Brain pericyte (primary cell): ENCODE measurements at regions not wholly inside any gene's neighbourhood (a gene's known extent, or its start where the extent isn't known, plus 50 kb on each side); places are given as distances from the start of the nearest gene placed in this dataset.
"Not testable (repeated sequence)": the region's sequence is repeated elsewhere in the genome, so short reads cannot be mapped to it uniquely, and the experiment has no call there.

ENCODE experiments used
- DNase-seq: peaks from one replicate; pipeline ENCODE4 v3.0.0-alpha.2; 2012; ENCODE audit warnings: low read depth, low spot score

DNA sequence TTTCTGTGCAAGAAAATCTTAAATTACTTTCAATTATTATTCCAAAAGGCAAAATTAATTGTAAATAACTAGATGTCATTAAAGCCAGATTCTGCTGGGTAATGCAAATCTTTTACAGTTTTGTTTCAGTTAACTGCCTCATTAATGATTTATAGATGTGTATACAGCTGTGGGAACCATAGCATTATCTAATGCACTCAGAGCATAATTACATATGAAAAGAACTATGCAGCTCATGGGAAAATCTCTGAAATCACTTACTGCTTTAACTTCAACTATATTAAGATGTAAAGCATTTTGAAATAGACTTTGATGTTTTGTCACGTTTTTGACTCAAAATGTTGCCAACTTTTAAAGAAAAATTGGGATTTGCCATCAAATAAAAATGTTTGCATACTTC lies 630.3 kb upstream of the KLHL4 start:
- no peak for DNase-seq

GRCh38 chrX:86910027-86910426 lies 607.6 kb upstream of the KLHL4 start:
- DNase-seq: no peak

DNA sequence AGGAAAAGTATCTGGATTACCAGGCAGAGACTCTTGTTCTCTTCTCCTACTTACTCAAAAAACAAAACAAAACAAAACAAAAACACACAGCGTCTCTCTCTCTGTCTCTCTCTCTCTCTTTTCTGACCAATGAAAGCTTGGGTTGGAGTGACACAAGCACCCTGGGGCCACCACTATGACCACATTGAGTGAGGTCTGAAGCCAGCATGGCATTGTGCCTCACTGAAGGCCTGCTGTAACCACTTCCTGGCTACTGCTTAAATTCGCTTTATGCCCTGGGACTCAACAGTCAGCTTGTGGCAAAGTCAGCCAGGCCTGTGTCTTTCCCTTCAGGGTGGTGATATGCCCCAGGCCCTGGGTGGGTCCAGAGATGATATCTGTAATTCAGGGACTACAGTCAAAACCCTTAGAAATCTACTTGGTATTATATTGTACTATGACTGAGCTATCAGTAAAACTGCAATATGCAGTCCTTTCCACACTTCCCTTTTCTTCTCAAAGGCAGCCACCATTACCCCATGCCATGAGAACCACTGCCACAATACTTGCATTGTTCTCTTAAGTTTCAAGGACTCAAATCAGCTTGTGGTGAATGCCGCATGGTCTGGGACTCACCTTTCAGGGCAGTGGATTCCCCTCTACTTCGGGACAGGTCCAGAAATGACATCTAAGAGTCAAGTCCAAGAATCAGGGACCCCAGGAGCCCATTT lies 606.8 kb upstream of the KLHL4 start:
- no peak for DNase-seq

DNA sequence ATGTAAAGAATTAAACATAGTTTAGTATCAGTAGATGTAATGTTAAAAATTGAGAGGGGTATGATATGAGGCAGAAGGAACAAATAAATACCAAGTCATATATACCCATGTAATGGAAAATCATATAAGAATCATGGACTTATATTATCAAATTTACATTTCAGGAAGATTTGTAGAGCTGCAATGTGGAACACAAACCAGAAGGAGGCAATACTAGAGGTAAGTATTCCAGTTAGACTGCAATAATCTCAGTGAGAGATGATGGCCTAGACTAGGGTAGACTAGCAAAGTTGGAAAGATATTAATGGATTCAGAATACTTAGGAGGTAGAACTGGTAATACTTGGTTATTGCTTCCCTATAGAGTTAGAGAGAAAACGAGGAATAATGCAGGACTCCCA lies 603.0 kb upstream of the KLHL4 start:
- no peak for DNase-seq

DNA sequence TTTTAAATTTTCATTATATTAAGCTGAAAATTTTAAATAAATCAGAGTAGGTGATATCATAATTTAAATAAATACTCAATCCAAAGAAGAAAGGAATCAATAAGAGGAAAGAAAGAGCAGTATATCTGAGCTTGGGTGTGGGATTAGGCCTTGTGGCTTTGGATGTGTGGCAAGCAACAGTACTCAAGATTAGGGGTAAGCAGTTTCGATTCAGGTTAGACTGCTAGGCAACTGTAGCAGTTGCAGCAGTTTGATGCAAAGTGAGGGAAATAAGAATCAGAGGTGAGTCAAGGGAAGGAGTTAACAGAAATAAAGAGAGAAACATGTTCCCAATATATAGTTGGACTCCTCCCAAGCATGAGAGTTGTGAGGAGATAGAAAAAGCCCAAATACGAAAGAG lies 599.6 kb upstream of the KLHL4 start:
- DNase-seq: no peak

- DNase-seq: no peak
Observed at GRCh38 chrX:86930419-86930818, 587.2 kb upstream of the KLHL4 start.

DNA sequence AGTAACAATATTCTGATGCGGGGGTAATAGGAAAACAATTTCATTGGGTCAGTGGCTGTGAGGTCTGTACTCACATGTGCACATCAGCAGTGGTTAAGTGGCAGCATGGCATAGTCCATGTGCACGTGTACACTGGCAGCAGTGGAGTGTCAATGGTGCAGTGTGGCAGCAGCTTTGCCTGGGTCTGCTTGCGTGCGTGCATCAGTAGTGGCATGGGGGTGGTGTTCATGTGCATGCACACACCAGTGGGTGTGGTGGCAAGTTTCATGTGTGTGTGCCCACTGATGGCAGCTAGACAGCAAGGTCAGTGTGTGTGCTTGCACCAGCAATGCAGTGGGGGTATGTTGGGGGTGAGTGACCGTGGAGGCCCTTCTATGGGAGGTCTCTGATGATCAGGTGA lies 581.6 kb upstream of the KLHL4 start:
- DNase-seq: no peak

DNA sequence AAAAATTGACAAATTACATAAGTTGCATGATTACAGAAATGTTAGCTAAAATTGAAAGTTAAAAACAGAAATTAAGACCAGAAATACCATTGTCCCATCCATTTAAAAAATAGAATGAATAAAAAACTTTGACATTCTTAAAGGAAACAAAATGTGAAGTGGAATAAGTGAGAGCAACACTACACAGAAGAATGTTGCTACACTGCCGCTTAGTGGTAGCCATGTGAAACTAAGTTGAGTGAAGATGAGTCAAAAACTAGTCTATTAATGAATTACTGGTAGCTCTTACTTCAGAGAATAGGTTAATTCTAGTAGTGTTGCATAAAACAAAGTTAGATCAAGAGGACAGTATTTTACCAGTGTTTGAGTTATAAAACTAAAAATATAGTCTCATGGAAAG lies 571.0 kb upstream of the KLHL4 start:
- DNase-seq: no peak

- no peak for DNase-seq
Observed at GRCh38 chrX:86964321-86964720, 553.3 kb upstream of the KLHL4 start.

DNA sequence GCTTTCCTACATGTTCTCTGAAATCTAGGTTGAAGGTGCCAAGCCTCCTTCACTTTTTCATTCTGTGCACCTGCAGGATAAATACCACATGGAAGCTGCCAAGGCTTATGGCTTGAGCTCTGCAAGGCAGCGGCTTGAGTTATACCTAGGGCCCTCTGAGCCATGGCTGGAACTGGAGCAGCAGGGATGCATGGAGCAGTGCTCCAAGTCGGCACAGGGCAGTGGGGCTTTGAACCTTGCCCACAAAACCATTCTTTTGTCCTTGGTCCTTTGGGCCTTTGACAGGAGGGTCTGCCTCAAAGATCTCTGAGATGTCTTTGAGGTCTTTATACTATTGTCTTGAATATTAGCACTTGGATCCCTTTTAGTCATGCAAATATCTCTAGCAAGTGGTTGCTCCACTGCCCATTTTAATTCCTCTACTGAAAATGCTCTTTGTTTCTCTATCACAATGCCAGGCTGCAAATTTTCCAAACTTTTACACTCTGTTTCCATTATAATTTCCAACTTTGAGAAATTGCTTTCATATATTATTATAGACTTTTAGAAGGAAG lies 536.2 kb upstream of the KLHL4 start:
- no peak for DNase-seq

DNA sequence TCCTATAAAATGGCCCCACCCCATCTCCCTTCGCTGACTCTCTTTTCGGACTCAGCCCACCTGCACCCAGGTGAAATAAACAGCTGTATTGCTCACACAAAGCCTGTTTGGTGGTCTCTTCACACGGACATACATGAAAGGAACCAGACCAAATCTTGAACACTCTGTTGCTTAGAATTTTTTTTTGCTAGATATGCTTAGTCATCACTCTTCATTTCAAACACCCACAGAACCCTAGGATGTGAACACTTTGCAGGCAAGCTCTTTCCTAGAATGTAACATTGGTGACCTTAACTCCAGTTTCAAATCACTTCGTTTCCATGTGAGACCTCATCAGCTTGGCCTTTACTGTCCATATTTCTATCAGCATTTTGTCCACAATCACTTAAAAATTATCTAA lies 530.3 kb upstream of the KLHL4 start:
- not testable (repeated sequence) for DNase-seq

DNA sequence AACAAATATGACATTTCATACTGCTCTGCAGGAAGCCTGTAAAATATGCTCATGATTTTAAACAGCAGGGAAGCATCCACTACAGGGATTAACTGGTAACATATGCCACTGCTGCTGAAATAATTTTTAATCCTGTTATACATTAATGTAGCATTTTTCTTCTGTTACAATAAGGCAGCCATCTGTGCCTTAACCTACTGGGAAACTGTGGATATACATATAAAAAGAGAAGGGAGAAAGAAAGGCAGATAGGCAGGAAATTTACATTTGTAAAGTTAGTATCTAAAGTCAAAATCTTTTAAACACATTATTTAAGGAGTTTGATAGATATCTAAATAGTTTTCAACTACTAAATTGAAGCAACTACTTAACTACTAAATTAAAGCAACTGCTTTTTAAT lies 514.6 kb upstream of the KLHL4 start:
- peak; percentile 0 for DNase-seq

DNA sequence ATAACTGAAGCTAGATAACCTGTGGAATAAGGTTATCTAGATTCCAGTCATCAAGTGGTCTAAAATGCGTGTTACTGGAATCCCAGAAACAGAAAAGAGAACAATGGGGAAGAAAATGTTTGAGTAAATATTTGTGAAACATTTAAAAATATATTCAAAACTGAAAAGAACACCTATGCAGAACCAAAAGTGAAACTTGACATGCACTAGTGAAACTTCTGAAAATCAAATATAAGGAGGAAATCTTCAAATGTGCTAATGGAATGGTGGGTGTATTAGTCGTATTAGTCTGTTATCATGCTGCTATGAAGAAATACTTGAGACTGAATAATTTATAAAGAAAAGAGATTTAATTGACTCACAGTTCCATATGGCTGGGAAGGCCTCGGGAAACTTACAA lies 512.4 kb upstream of the KLHL4 start:
- DNase-seq: no peak

DNA sequence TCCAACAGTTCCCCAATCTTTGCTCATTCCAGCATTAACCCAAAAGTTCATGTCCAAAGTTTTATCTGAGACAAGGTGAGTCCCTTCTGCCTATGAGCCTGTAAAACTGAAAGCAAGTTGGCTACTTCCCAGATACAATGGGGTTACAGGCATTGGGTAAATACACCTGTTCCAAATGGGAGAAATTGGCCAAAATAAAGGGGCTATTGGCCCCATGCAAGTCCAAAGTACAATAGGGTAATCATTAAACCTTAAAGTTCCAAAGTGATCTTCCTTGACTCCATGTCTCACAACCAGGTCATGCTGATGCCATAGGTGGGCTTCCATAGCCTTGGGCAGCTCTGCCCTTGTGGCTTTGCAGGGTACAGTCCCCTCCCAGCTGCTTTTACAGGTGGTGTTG lies 511.7 kb upstream of the KLHL4 start:
- no peak for DNase-seq

GRCh38 chrX:87006561-87006960 lies 511.0 kb upstream of the KLHL4 start:
- no peak for DNase-seq

GRCh38 chrX:87017210-87017609 lies 500.4 kb upstream of the KLHL4 start:
- DNase-seq: no peak

DNA sequence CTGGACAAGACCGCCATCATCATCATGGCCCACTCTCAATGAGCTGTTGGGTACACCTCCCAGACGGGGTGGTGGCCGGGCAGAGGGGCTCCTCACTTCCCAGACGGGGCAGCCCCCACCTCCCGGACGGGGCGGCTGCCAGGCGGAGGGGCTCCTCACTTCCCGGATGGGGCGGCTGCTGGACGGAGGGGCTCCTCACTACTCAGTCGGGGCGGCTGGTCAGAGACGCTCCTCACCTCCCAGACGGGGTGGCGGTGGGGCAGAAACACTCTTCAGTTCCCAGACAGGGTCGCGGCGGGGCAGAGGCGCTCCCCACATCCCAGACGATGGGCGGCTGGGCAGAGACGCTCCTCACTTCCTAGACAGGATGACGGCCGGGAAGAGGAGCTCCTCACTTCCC lies 484.5 kb upstream of the KLHL4 start:
- DNase-seq: not testable (repeated sequence)

- no peak for DNase-seq
Observed at GRCh38 chrX:87045352-87045751, 472.2 kb upstream of the KLHL4 start.

DNA sequence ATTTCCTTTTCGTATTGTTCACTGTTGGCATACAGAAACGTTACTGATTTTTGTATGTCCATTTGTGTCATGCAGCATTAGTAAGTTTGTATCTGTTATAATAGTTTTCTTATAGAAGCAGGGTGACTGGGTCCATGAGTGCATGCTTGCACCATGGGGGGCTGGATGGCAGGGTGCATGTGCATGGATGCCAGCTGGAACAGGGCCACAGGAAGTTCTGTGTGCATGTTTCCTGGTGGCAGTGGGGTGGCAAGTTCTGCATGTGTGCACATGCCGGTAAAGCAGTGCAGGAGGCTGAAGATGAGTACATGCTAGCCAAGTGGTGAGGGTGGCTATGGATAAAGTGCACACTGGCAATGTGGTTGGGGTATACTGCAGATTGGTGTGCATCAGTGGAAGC lies 468.0 kb upstream of the KLHL4 start:
- DNase-seq: no peak

DNA sequence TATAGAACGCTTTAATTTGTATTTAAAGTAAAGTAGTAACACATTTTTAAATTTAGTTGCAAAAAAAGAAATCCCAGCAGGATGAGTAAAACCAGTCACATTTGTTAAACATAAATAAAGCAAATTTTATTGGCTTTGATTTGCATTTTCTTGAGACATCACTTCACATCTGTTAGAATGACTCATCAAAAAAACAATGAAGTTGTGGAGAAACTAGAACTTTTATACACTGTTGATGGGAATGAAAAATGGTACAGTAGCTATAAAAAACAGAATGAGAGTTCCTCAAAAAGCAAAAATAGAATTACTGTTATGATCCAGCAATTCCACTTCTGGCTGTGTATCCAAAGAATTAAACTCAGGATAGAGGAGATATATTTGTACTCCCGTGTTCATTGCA lies 454.0 kb upstream of the KLHL4 start:
- DNase-seq: no peak

DNA sequence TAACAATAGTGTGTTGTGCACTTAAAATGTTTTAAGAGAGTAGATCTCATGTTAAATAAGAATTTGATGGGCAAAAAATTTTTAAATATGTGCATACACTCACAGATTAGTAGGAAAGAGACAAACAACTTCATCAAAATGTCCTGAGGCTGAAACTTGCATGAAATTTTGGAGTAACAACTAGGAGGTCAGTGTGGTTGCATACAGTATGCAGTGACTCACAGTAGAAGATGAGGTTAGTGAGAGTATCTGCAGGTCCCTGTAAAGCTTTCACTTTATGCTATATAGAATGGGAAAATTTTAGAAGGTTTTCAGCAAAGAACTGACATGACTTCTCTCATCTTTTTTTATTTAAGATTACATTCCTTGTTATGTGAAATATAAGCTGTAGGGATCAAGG lies 453.1 kb upstream of the KLHL4 start:
- no peak for DNase-seq

DNA sequence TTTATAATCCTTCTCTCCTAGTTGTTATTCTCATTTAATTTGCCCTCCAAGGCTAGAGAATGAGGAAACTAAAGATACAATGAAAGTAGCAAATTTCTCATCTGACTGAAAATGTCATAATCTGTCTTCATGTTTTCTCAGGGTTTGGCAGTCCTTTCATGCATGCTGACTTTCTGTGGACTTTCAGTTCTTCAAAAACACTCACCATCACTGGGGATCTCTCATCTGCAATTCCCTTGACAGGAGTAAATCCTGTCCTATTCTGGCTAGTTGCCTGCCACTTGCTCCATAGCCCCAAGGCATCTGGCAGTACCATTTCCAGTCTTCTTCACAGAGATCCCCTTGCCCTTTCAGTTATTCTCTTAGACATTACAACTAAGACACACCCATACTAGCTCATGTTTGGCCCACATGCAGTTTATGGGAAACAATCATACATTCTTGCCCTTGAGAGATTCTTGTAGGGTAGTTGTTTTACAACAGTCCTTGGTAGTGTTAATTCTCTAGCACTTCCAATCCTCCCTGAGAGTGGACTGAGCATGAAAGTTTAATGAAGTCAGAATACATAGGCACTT lies 449.7 kb upstream of the KLHL4 start:
- DNase-seq: no peak

GRCh38 chrX:87078231-87078630 lies 439.4 kb upstream of the KLHL4 start:
- DNase-seq: no peak

GRCh38 chrX:87098477-87098876 lies 419.1 kb upstream of the KLHL4 start:
- no peak for DNase-seq
